HepG2 (cell line): ENCODE measurements at regions not wholly inside any gene's neighbourhood (a gene's known extent, or its start where the extent isn't known, plus 50 kb on each side); places are given as distances from the start of the nearest gene placed in this dataset.

ENCODE experiments used
- ATAC-seq: fragments of 200-7000 bp; cut with Tn5 transposase; 3 replicates; pipeline ENCODE4 v1.9.1; 2020; ENCODE audit warnings: mild to moderate bottlenecking, moderate library complexity
- BruUV-seq: library from RNA; stranded (reverse); fragments of 400-500 nt; replicated peaks from 2 replicates; lab custom pipeline; 2021; lab: Mats Ljungman, UMichigan
- CTCF ChIA-PET: fragments of 300-600 bp; formaldehyde crosslinking; extraction: SDS; loops from one replicate; lab custom pipeline; 2021; ENCODE audit warnings: low total read pairs, inconsistent platforms, low intra/inter-chr PET ratio; lab: Yijun Ruan, JAX
- POLR2A ChIA-PET: fragments of 350-600 bp; sonication (Branson Sonifier 250); formaldehyde crosslinking; loops from one replicate; lab custom pipeline; 2020; ENCODE audit warnings: antibody characterized with exemption, inconsistent platforms; lab: Yijun Ruan, JAX
- DNase-seq: peaks from one replicate; pipeline ENCODE4 v3.0.0-alpha.2; 2015; ENCODE audit warnings: low spot score
- FAIRE-seq: peaks from 3 replicates; lab custom pipeline; 2011; peaks lifted over from hg19 to GRCh38; lab: Jason Lieb, UNC
- H2AFZ ChIP-seq: one replicate; pipeline ENCODE4 v1.6.1; 2011; ENCODE audit warnings: low read length, inconsistent platforms
- H3K27ac ChIP-seq: fragments of 300-600 bp; 3 replicates; pipeline ENCODE4 v1.8.0; 2011; ENCODE audit warnings: mixed run types, mild to moderate bottlenecking, mixed read lengths, low read length, inconsistent platforms; ENCODE audit not compliant: insufficient read depth; ENCODE audit errors: extremely low read length
- H3K27me3 ChIP-seq, 2 experiments: fragments of 200-600 bp in 1 of 2; 2 replicates in 1 of 2; 3 replicates in 1 of 2; pipeline versions ENCODE4 v1.6.0 to v1.8.0; 2011; ENCODE audit warnings: low read length in 2 of 2, mild to moderate bottlenecking in 2 of 2, moderate library complexity in 2 of 2, inconsistent platforms in 1 of 2; ENCODE audit not compliant: insufficient read depth in 2 of 2, control insufficient read depth in 1 of 2
- H3K36me3 ChIP-seq, 2 experiments: fragments of 200-600 bp in 1 of 2; replicated peaks in 1 of 2; 2 replicates in 1 of 2; 3 replicates in 1 of 2; pipeline versions ENCODE4 v1.5.1 to v1.8.0; 2011; ENCODE audit warnings: low read length in 2 of 2, inconsistent platforms in 1 of 2; ENCODE audit not compliant: insufficient read depth in 2 of 2, control insufficient read depth in 1 of 2
- H3K4me1 ChIP-seq: 2 replicates; pipeline ENCODE4 v1.5.1; 2012; ENCODE audit warnings: low read length, inconsistent platforms; ENCODE audit not compliant: insufficient read depth
- H3K4me2 ChIP-seq: 2 replicates; pipeline ENCODE4 v1.6.0; 2011; ENCODE audit warnings: low read depth, low read length, inconsistent platforms
- H3K4me3 ChIP-seq, 3 experiments: fragments of 200-600 bp in 1 of 3; sonication (generic), shearing (Covaris generic) in 1 of 3; replicated peaks in 1 of 3; 2 replicates each; pipeline ENCODE4 v1.5.1; 2011 to 2016; ENCODE audit warnings: low read length in 3 of 3, inconsistent platforms in 2 of 3, low read depth in 2 of 3, mild to moderate bottlenecking in 2 of 3, control low read depth in 1 of 3, mixed read lengths in 1 of 3; ENCODE audit not compliant: insufficient read depth in 1 of 3
- H3K79me2 ChIP-seq: one replicate; pipeline ENCODE4 v1.6.1; 2011; ENCODE audit warnings: low read length, inconsistent platforms; ENCODE audit not compliant: insufficient read depth
- H3K9ac ChIP-seq: 2 replicates; pipeline ENCODE4 v1.6.0; 2011; ENCODE audit warnings: mild to moderate bottlenecking, low read depth, low read length, inconsistent platforms; ENCODE audit not compliant: insufficient read depth
- H3K9me3 ChIP-seq: 2 replicates; pipeline ENCODE4 v1.5.1; 2012; ENCODE audit warnings: mild to moderate bottlenecking, low read length
- H4K20me1 ChIP-seq: 2 replicates; pipeline ENCODE4 v1.6.0; 2011; ENCODE audit warnings: inconsistent platforms, mild to moderate bottlenecking, low read length, moderate library complexity; ENCODE audit not compliant: insufficient read depth
- ELF4 ChIP-seq: sonication (generic); formaldehyde crosslinking; IDR thresholded peaks from 2 replicates; pipeline ENCODE4 v1.5.0; 2020; ENCODE audit warnings: missing genetic modification reagents, mild to moderate bottlenecking, moderate library complexity, borderline replicate concordance
- FOXP1 ChIP-seq, 2 experiments: fragments of 450-650 bp in 1 of 2; IDR thresholded peaks; 2 replicates each; pipeline ENCODE4 v1.6.1; 2017 to 2018; ENCODE audit warnings: antibody characterized with exemption in 1 of 2
- IKZF4 ChIP-seq: sonication (generic); formaldehyde crosslinking; IDR thresholded peaks from 2 replicates; pipeline ENCODE4 v1.5.1; 2020; ENCODE audit warnings: borderline replicate concordance, mild to moderate bottlenecking, low read depth, missing genetic modification reagents; ENCODE audit errors: not compliant biosample characterization
- ONECUT2 ChIP-seq: sonication (generic); formaldehyde crosslinking; IDR thresholded peaks from 2 replicates; pipeline ENCODE4 v1.4.0; 2020; ENCODE audit warnings: missing genetic modification reagents
- PHF20 ChIP-seq: sonication (generic); formaldehyde crosslinking; IDR thresholded peaks from 2 replicates; pipeline ENCODE4 v1.5.0; 2020; ENCODE audit warnings: mild to moderate bottlenecking, missing genetic modification reagents
- SRSF1 ChIP-seq: fragments of 200-400 bp; formaldehyde crosslinking; optimal IDR thresholded peaks from 2 replicates; pipeline ENCODE3; 2017; ENCODE audit warnings: mild to moderate bottlenecking, low read depth, low read length, moderate library complexity
- TEAD2 ChIP-seq: sonication (generic); formaldehyde crosslinking; IDR thresholded peaks from 2 replicates; pipeline ENCODE4 v1.9.0; 2021; ENCODE audit warnings: missing genetic modification reagents
- TEAD3 ChIP-seq: optimal IDR thresholded peaks from 2 replicates; pipeline ENCODE3; 2016; ENCODE audit warnings: borderline replicate concordance
- YEATS4 ChIP-seq: sonication (generic); formaldehyde crosslinking; IDR thresholded peaks from 2 replicates; pipeline ENCODE4 v1.4.0; 2020; ENCODE audit warnings: missing genetic modification reagents, borderline replicate concordance
- ZC3H13 ChIP-seq: sonication (generic); formaldehyde crosslinking; IDR thresholded peaks from 2 replicates; pipeline ENCODE4 v1.8.1; 2023; ENCODE audit warnings: mild to moderate bottlenecking, missing genetic modification reagents, moderate library complexity
- ZKSCAN8 ChIP-seq: IDR thresholded peaks from 2 replicates; pipeline ENCODE4 v1.6.1; 2016; ENCODE audit warnings: borderline replicate concordance, missing genetic modification reagents, missing compliant biosample characterization
- WGBS: methylation state at CpG from one replicate; pipeline ENCODE4 v1.1.6; 2017; ENCODE audit warnings: low lambda C conversion rate; 5-methylcytosine and 5-hydroxymethylcytosine counted together
- in situ Hi-C: cut with HindIII; loops from 2 replicates; pipeline ENCODE4 v1.10.0; 2017; ENCODE audit warnings: low pct_unique_long_range_greater_than_20kb; ENCODE audit not compliant: extremely low pct_ligation_motif_present
- intact Hi-C: fragments of 100-400 bp; cut with micrococcal nuclease; formaldehyde crosslinking; loops from one replicate; pipeline ENCODE4 v1.10.0; 2022; ENCODE audit not compliant: unreplicated experiment
- TF ChIP-seq, protein P1 (sequence below): sonication (generic); formaldehyde crosslinking; IDR thresholded peaks from 2 replicates; pipeline ENCODE4 v1.5.0; 2020; ENCODE audit warnings: mild to moderate bottlenecking, missing genetic modification reagents
- TF ChIP-seq, protein P2 (sequence below): IDR thresholded peaks from 2 replicates; pipeline ENCODE4 v1.6.1; 2016; ENCODE audit warnings: mild to moderate bottlenecking, missing biosample characterization, missing genetic modification reagents
- TF ChIP-seq, protein P3 (sequence below): fragments of 450-650 bp; IDR thresholded peaks from 2 replicates; pipeline ENCODE4 v1.6.1; 2017

DNA sequence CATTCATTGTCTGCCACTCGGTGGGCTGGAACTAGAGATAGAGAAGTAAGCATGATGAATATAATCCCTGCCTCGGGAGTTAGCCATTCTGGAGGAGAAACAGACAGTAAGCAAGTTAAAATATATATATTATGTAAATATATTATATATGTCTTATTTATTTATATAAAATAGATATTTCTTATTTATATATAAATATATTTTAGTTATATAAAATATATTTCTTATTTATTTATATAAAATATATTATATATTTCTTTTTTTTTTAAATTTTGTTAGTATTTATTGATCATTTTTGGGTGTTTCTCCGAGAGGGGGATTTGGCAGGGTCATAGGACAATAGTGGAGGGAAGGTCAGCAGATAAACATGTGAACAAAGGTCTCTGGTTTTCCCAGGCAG, 78.1 kb upstream of the TBX5 start:
- no peaks in the 10 kb centered on the region for H3K4me1 ChIP-seq
- DNase-seq (no peak), ATAC-seq (no peak), FAIRE-seq (no peak)
- intact Hi-C loops = no loop called here
- in situ Hi-C loops = no loop called here
- H3K79me2 ChIP-seq = no peaks in the 10 kb centered on the region
- BruUV-seq = no TSS peak
- H3K27ac ChIP-seq = no peak overlapping the region
- H3K27me3 ChIP-seq = peaks cover 6 to 45% of the 10 kb centered on the region in 2 experiments
- no peaks in the 10 kb centered on the region for H3K36me3 ChIP-seq
- ChIA-PET CTCF (no interaction called here), POLR2A (no interaction called here)
- no peak overlapping the region for H2AFZ ChIP-seq
- H4K20me1 ChIP-seq = no peaks in the 10 kb centered on the region
- no peak overlapping the region for H3K4me3 ChIP-seq
- TF ChIP-seq TEAD2 (CRISPR knock-in tag) (no peak), PHF20 (CRISPR knock-in tag) (no peak), TEAD3 (CRISPR knock-in tag) (no peak)
- 20% methylated on average over 3 of the region's 3 CpGs for WGBS
- H3K4me2 ChIP-seq = no peak overlapping the region
- H3K9ac ChIP-seq = no peak overlapping the region
- no peaks in the 10 kb centered on the region for H3K9me3 ChIP-seq

DNA sequence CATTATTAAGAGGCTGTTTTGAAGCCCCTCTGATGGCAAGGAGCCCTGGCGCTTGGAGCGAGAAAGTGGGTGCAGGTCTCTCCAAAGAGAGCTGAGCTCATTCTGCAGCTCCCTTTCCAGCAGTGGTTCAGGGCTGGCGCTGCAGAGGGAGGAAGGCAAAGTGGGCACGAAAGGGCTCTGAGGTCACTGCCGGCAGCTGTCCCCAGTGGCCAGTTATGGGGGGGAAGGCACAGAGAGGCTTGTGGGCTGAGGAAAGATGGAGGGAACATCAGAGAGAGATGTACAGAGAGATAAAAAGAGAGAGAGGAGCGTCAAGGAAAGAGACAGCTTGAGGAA, 75.2 kb upstream of the TBX5 start:
- POLR2A ChIA-PET = no interaction called here
- Histone ChIP-seq H3K36me3 (no peaks in the 10 kb centered on the region), H3K4me1 (no peaks in the 10 kb centered on the region), H2AFZ (no peak overlapping the region), H3K27ac (no peak overlapping the region), H3K79me2 (no peaks in the 10 kb centered on the region), H3K9ac (no peak overlapping the region), H3K27me3 (peaks cover 6 to 54% of the 10 kb centered on the region in 2 experiments), H4K20me1 (no peaks in the 10 kb centered on the region), H3K4me3 (no peak overlapping the region), H3K9me3 (no peaks in the 10 kb centered on the region), H3K4me2 (no peak overlapping the region)
- intact Hi-C loops = no loop called here
- DNase-seq (no peak), FAIRE-seq (no peak), ATAC-seq (no peak)
- CTCF ChIA-PET = no interaction called here
- no TSS peak for BruUV-seq
- 37% methylated on average over 6 of the region's 6 CpGs for WGBS
- in situ Hi-C loops = no loop called here
- no peak for TF ChIP-seq FOXP1 (IDR thresholded peaks at IDR 0.05)
- no peak for TF ChIP-seq FOXP1 (CRISPR knock-in tag; IDR thresholded peaks at IDR 0.05)
- no peak for TF ChIP-seq ZKSCAN8
- TF ChIP-seq, protein P1, sequence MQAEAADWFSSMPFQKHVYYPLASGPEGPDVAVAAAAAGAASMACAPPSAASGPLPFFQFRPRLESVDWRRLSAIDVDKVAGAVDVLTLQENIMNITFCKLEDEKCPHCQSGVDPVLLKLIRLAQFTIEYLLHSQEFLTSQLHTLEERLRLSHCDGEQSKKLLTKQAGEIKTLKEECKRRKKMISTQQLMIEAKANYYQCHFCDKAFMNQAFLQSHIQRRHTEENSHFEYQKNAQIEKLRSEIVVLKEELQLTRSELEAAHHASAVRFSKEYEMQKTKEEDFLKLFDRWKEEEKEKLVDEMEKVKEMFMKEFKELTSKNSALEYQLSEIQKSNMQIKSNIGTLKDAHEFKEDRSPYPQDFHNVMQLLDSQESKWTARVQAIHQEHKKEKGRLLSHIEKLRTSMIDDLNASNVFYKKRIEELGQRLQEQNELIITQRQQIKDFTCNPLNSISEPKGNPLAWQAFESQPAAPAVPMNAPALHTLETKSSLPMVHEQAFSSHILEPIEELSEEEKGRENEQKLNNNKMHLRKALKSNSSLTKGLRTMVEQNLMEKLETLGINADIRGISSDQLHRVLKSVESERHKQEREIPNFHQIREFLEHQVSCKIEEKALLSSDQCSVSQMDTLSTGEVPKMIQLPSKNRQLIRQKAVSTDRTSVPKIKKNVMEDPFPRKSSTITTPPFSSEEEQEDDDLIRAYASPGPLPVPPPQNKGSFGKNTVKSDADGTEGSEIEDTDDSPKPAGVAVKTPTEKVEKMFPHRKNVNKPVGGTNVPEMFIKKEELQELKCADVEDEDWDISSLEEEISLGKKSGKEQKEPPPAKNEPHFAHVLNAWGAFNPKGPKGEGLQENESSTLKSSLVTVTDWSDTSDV = no peak
- no peak for TF ChIP-seq ONECUT2 (CRISPR knock-in tag)
- no peak for TF ChIP-seq ZC3H13 (CRISPR knock-in tag)
- TF ChIP-seq, protein P2, sequence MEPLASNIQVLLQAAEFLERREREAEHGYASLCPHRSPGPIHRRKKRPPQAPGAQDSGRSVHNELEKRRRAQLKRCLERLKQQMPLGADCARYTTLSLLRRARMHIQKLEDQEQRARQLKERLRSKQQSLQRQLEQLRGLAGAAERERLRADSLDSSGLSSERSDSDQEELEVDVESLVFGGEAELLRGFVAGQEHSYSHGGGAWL (CRISPR knock-in tag) = no peak
- TF ChIP-seq YEATS4 = no peak
- TF ChIP-seq IKZF4 (CRISPR knock-in tag) = no peak
- TF ChIP-seq, protein P3, sequence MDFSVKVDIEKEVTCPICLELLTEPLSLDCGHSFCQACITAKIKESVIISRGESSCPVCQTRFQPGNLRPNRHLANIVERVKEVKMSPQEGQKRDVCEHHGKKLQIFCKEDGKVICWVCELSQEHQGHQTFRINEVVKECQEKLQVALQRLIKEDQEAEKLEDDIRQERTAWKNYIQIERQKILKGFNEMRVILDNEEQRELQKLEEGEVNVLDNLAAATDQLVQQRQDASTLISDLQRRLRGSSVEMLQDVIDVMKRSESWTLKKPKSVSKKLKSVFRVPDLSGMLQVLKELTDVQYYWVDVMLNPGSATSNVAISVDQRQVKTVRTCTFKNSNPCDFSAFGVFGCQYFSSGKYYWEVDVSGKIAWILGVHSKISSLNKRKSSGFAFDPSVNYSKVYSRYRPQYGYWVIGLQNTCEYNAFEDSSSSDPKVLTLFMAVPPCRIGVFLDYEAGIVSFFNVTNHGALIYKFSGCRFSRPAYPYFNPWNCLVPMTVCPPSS = no peak
- TF ChIP-seq ELF4 (CRISPR knock-in tag) = no peak
- TF ChIP-seq SRSF1 = no peak
